ENCODE measurements at regions not wholly inside any gene's neighbourhood (a gene's known extent, or its start where the extent isn't known, plus 50 kb on each side); places are given as distances from the start of the nearest gene placed in this dataset.

- Histone ChIP-seq H4K20me1 (ENCODE audit: control insufficient read depth, extremely low read depth, insufficient read depth, low read length) (no peaks in the 10 kb centered on the region), H3K4me2 (ENCODE audit: control insufficient read depth, extremely low read depth, insufficient read depth, low read depth, low read length) (no peak overlapping the region), H3K4me3 (ENCODE audit: control insufficient read depth in 2 of 3, extremely low read depth in 1 of 3, insufficient read depth in 2 of 3, low read depth in 1 of 3, low read length in 3 of 3) (no peak overlapping the region), H3K9me1 (ENCODE audit: control insufficient read depth, extremely low read depth, insufficient read depth, low read length) (no peaks in the 10 kb centered on the region), H3K79me2 (ENCODE audit: control insufficient read depth, insufficient read depth, low read length) (no peaks in the 10 kb centered on the region), H2AFZ (ENCODE audit: control insufficient read depth, low read length) (no peak overlapping the region), H3K27ac (ENCODE audit: control insufficient read depth, insufficient read depth, low read length) (no peak overlapping the region), H3K27me3 (ENCODE audit: control insufficient read depth, extremely low read depth, insufficient read depth, low read length) (no peaks in the 10 kb centered on the region), H3K4me1 (ENCODE audit: control insufficient read depth, extremely low read depth, insufficient read depth, low read length) (no peaks in the 10 kb centered on the region), H3K9ac (ENCODE audit: control insufficient read depth, extremely low read depth, insufficient read depth, low read length) (no peak overlapping the region), H3K36me3 (ENCODE audit: control insufficient read depth in 2 of 2, extremely low read depth in 1 of 2, insufficient read depth in 2 of 2, low read length in 2 of 2) (no peaks in the 10 kb centered on the region), H3K9me3 (ENCODE audit: control insufficient read depth, low read depth, low read length) (no peaks in the 10 kb centered on the region)
- no peak for TF ChIP-seq CTCF (optimal IDR thresholded peaks at IDR 0.05 in 1 of 3, IDR thresholded peaks at IDR 0.05 in 1 of 3, conservative IDR thresholded peaks at IDR 0.05 in 1 of 3; ENCODE audit: extremely low read depth in 1 of 3, insufficient read depth in 2 of 3, low read length in 3 of 3)
- no peak for TF ChIP-seq EZH2 (IDR thresholded peaks at IDR 0.05; ENCODE audit: low read length)
- no peak for FAIRE-seq
- dilution Hi-C loops (cut with MboI; ENCODE audit: extremely low pct_ligation_motif_present, low sequenced_read_pairs): no loop called here
- no peak for DNase-seq (ENCODE audit: low read depth, low spot score)
These were observed 58.6 kb upstream of the DOK5 start for GRCh38 chr20:54416770-54417169.

GRCh38 chr20:54419531-54419930 lies 55.9 kb upstream of the DOK5 start:
- H3K79me2 ChIP-seq (ENCODE audit: control insufficient read depth, insufficient read depth, low read length): no peaks in the 10 kb centered on the region
- H4K20me1 ChIP-seq (ENCODE audit: control insufficient read depth, extremely low read depth, insufficient read depth, low read length): no peaks in the 10 kb centered on the region
- FAIRE-seq: no peak
- H3K4me1 ChIP-seq (ENCODE audit: control insufficient read depth, extremely low read depth, insufficient read depth, low read length): no peaks in the 10 kb centered on the region
- no peak overlapping the region for H3K9ac ChIP-seq (ENCODE audit: control insufficient read depth, extremely low read depth, insufficient read depth, low read length)
- H3K9me1 ChIP-seq (ENCODE audit: control insufficient read depth, extremely low read depth, insufficient read depth, low read length): no peaks in the 10 kb centered on the region
- H3K4me2 ChIP-seq (ENCODE audit: control insufficient read depth, extremely low read depth, insufficient read depth, low read depth, low read length): no peak overlapping the region
- no peaks in the 10 kb centered on the region for H3K36me3 ChIP-seq (ENCODE audit: control insufficient read depth in 2 of 2, extremely low read depth in 1 of 2, insufficient read depth in 2 of 2, low read length in 2 of 2)
- DNase-seq (ENCODE audit: low read depth, low spot score): no peak
- no peak overlapping the region for H2AFZ ChIP-seq (ENCODE audit: control insufficient read depth, low read length)
- no peak overlapping the region for H3K27ac ChIP-seq (ENCODE audit: control insufficient read depth, insufficient read depth, low read length)
- no peaks in the 10 kb centered on the region for H3K27me3 ChIP-seq (ENCODE audit: control insufficient read depth, extremely low read depth, insufficient read depth, low read length)
- no peaks in the 10 kb centered on the region for H3K9me3 ChIP-seq (ENCODE audit: control insufficient read depth, low read depth, low read length)
- dilution Hi-C loops (cut with MboI; ENCODE audit: extremely low pct_ligation_motif_present, low sequenced_read_pairs): no loop called here
- TF ChIP-seq CTCF (optimal IDR thresholded peaks at IDR 0.05 in 1 of 3, IDR thresholded peaks at IDR 0.05 in 1 of 3, conservative IDR thresholded peaks at IDR 0.05 in 1 of 3; ENCODE audit: extremely low read depth in 1 of 3, insufficient read depth in 2 of 3, low read length in 3 of 3) (no peak), EZH2 (IDR thresholded peaks at IDR 0.05; ENCODE audit: low read length) (no peak)
- H3K4me3 ChIP-seq (ENCODE audit: control insufficient read depth in 2 of 3, extremely low read depth in 1 of 3, insufficient read depth in 2 of 3, low read depth in 1 of 3, low read length in 3 of 3): no peak overlapping the region

Data from keratinocyte (primary cell).